Liver (tissue), 3 donors: ENCODE measurements at regions not wholly inside any gene's neighbourhood (a gene's known extent, or its start where the extent isn't known, plus 50 kb on each side); places are given as distances from the start of the nearest gene placed in this dataset.

Experiments used
- HNF4A ChIP-seq, 2 donors: conservative IDR thresholded peaks; 2 replicates each; pipeline ENCODE4 v1.6.1; 2016; ENCODE audit warnings: antibody characterized with exemption in 2 of 2, mild to moderate bottlenecking in 2 of 2
- JUND ChIP-seq, 2 donors: IDR thresholded peaks; 2 replicates each; pipeline ENCODE4 v1.6.1; 2016; ENCODE audit warnings: antibody characterized with exemption in 2 of 2
- SP1 ChIP-seq: IDR thresholded peaks from 2 replicates; pipeline ENCODE4 v1.6.1; 2018; ENCODE audit warnings: antibody characterized with exemption, mild to moderate bottlenecking
- TAF1 ChIP-seq: conservative IDR thresholded peaks from 2 replicates; pipeline ENCODE4 v1.6.1; 2016; ENCODE audit warnings: antibody characterized with exemption, mild to moderate bottlenecking
- YY1 ChIP-seq: IDR thresholded peaks from 2 replicates; pipeline ENCODE4 v1.6.1; 2016; ENCODE audit warnings: antibody characterized with exemption, mild to moderate bottlenecking
- TF ChIP-seq, protein P1 (sequence below): fragments of 150-350 bp; IDR thresholded peaks from 2 replicates; pipeline ENCODE4 v1.5.1; 2017; ENCODE audit warnings: improper control_type of control experiment, low read depth, low read length; ENCODE audit not compliant: missing input control
- TF ChIP-seq, protein P2 (sequence below): IDR thresholded peaks from 2 replicates; pipeline ENCODE4 v1.6.1; 2016; ENCODE audit warnings: antibody characterized with exemption
- TF ChIP-seq, protein P3 (sequence below): IDR thresholded peaks from 2 replicates; pipeline ENCODE4 v1.6.1; 2016; ENCODE audit warnings: antibody characterized with exemption, mild to moderate bottlenecking
- TF ChIP-seq, protein P4 (sequence below): IDR thresholded peaks from 2 replicates; pipeline ENCODE4 v1.6.1; 2016; ENCODE audit warnings: antibody characterized with exemption
- donor health status: healthy.
- donor health status: healthy.

DNA sequence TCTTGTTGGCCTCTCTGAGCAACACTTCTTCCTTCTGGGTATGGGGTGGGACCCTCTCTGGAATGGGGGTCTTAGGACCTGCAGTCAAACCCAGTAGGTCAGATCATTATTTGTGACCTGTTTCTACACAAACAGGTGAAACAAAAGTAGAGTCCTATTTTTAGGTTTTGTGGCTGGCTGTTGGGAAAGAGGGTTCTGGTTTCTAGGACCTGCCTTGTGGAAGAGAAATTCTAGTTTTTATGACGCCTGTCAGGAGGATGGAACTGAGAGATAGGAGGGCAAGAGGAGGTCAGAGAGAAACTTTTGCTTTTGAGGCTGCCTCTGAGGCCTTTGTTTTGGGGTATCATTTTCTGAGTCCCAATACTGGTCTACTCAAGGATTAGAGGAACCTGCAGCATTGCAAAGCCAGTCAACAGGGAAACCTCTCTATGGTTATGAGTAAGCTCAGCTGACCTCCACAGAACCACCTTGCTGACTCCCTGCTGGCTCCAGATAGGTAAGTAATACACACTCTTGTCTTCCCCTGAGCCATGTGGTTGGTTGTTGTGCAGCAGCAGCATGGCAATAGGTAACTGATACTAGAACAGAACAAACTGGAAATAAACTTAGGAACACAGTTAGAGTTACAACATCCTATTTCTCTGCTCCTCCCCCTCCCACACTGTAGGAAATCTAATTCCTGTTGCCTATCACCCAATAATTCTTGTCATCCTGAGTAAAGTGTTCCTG, 114.7 kb upstream of the VCX3B start:
- TF ChIP-seq, protein P1, sequence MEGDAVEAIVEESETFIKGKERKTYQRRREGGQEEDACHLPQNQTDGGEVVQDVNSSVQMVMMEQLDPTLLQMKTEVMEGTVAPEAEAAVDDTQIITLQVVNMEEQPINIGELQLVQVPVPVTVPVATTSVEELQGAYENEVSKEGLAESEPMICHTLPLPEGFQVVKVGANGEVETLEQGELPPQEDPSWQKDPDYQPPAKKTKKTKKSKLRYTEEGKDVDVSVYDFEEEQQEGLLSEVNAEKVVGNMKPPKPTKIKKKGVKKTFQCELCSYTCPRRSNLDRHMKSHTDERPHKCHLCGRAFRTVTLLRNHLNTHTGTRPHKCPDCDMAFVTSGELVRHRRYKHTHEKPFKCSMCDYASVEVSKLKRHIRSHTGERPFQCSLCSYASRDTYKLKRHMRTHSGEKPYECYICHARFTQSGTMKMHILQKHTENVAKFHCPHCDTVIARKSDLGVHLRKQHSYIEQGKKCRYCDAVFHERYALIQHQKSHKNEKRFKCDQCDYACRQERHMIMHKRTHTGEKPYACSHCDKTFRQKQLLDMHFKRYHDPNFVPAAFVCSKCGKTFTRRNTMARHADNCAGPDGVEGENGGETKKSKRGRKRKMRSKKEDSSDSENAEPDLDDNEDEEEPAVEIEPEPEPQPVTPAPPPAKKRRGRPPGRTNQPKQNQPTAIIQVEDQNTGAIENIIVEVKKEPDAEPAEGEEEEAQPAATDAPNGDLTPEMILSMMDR = no peak
- TF ChIP-seq YY1 (no peak), SP1 (no peak), TAF1 (no peak), JUND (IDR thresholded peaks at IDR 0.05) (no peak), HNF4A (conservative IDR thresholded peaks at IDR 0.05) (no peak)
- TF ChIP-seq, protein P2, sequence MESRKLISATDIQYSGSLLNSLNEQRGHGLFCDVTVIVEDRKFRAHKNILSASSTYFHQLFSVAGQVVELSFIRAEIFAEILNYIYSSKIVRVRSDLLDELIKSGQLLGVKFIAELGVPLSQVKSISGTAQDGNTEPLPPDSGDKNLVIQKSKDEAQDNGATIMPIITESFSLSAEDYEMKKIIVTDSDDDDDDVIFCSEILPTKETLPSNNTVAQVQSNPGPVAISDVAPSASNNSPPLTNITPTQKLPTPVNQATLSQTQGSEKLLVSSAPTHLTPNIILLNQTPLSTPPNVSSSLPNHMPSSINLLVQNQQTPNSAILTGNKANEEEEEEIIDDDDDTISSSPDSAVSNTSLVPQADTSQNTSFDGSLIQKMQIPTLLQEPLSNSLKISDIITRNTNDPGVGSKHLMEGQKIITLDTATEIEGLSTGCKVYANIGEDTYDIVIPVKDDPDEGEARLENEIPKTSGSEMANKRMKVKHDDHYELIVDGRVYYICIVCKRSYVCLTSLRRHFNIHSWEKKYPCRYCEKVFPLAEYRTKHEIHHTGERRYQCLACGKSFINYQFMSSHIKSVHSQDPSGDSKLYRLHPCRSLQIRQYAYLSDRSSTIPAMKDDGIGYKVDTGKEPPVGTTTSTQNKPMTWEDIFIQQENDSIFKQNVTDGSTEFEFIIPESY = no peak
- TF ChIP-seq, protein P3, sequence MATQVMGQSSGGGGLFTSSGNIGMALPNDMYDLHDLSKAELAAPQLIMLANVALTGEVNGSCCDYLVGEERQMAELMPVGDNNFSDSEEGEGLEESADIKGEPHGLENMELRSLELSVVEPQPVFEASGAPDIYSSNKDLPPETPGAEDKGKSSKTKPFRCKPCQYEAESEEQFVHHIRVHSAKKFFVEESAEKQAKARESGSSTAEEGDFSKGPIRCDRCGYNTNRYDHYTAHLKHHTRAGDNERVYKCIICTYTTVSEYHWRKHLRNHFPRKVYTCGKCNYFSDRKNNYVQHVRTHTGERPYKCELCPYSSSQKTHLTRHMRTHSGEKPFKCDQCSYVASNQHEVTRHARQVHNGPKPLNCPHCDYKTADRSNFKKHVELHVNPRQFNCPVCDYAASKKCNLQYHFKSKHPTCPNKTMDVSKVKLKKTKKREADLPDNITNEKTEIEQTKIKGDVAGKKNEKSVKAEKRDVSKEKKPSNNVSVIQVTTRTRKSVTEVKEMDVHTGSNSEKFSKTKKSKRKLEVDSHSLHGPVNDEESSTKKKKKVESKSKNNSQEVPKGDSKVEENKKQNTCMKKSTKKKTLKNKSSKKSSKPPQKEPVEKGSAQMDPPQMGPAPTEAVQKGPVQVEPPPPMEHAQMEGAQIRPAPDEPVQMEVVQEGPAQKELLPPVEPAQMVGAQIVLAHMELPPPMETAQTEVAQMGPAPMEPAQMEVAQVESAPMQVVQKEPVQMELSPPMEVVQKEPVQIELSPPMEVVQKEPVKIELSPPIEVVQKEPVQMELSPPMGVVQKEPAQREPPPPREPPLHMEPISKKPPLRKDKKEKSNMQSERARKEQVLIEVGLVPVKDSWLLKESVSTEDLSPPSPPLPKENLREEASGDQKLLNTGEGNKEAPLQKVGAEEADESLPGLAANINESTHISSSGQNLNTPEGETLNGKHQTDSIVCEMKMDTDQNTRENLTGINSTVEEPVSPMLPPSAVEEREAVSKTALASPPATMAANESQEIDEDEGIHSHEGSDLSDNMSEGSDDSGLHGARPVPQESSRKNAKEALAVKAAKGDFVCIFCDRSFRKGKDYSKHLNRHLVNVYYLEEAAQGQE = no peak
- TF ChIP-seq, protein P4, sequence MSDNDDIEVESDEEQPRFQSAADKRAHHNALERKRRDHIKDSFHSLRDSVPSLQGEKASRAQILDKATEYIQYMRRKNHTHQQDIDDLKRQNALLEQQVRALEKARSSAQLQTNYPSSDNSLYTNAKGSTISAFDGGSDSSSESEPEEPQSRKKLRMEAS = no peak
